ENCODE measurements at regions not wholly inside any gene's neighbourhood (a gene's known extent, or its start where the extent isn't known, plus 50 kb on each side); places are given as distances from the start of the nearest gene placed in this dataset.

GRCh38 chr1:168835791-168836190 lies 106.8 kb upstream of the DPT start:
- TF ChIP-seq CTCF (IDR thresholded peaks at IDR 0.05), result no peak
- TF ChIP-seq POLR2A (IDR thresholded peaks at IDR 0.05), result no peak
